ENCODE measurements at regions not wholly inside any gene's neighbourhood (a gene's known extent, or its start where the extent isn't known, plus 50 kb on each side); places are given as distances from the start of the nearest gene placed in this dataset.

DNA sequence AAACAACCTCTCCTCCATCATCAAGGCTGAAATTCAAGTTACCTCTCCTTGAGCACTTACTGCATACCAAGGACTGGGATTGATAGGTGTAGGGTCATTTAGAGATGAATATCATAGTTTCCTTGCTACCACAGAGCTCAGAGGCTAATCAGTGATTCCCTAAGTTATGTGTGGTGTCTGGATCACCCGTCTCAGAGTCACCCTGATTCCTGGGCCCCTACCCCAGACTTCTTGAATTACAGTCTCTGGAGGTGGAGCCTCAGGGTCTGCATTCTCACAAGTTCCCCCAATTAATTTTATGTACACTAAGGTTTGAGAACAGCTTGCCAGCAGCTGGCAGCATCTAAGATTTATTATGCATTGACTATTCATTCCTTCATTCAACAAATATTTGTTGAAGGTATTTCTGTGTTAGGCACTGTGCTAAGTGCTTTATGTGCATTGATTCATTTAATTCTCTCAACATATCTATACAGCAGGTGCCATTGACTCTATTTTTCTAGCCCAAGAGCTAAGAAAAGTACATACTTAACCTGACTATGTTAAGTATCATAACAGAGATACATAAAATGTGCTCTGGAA, 182.9 kb upstream of the FGGY start:
- no peak for TF ChIP-seq CTCF (IDR thresholded peaks at IDR 0.05; ENCODE audit: control extremely low read depth in 1 of 3, insufficient read depth in 1 of 3, low read depth in 1 of 3, low read length in 3 of 3)
- no peak for TF ChIP-seq EZH2 (IDR thresholded peaks at IDR 0.05; ENCODE audit: low read depth, low read length, severe bottlenecking)
- TF ChIP-seq CREB1 (IDR thresholded peaks at IDR 0.05): no peak
- TF ChIP-seq, protein P1, sequence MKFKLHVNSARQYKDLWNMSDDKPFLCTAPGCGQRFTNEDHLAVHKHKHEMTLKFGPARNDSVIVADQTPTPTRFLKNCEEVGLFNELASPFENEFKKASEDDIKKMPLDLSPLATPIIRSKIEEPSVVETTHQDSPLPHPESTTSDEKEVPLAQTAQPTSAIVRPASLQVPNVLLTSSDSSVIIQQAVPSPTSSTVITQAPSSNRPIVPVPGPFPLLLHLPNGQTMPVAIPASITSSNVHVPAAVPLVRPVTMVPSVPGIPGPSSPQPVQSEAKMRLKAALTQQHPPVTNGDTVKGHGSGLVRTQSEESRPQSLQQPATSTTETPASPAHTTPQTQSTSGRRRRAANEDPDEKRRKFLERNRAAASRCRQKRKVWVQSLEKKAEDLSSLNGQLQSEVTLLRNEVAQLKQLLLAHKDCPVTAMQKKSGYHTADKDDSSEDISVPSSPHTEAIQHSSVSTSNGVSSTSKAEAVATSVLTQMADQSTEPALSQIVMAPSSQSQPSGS (IDR thresholded peaks at IDR 0.05; ENCODE audit: low read length): no peak
- TF ChIP-seq SIX5 (IDR thresholded peaks at IDR 0.05; ENCODE audit: low read depth, low read length): no peak
- TF ChIP-seq POLR2AphosphoS5 (IDR thresholded peaks at IDR 0.05; ENCODE audit: low read depth, low read length): no peak
- no peak for TF ChIP-seq NRF1 (IDR thresholded peaks at IDR 0.05; ENCODE audit: low read depth, low read length)
- no peak for TF ChIP-seq SUZ12 (IDR thresholded peaks at IDR 0.05; ENCODE audit: low read length)
- no peak for TF ChIP-seq TBP (IDR thresholded peaks at IDR 0.05; ENCODE audit: low read depth, low read length)

Data from H1 (cell line).